PC-9 (cell line): ENCODE measurements at regions not wholly inside any gene's neighbourhood (a gene's known extent, or its start where the extent isn't known, plus 50 kb on each side); places are given as distances from the start of the nearest gene placed in this dataset.

Experiments used
- BruUV-seq: library from RNA; stranded (reverse); fragments of 400-500 nt; replicated peaks from 2 replicates; lab custom pipeline; 2021; lab: Mats Ljungman, UMichigan
- CTCF ChIA-PET: fragments of 300-600 bp; sonication (Branson Sonifier 250); formaldehyde crosslinking; loops from one replicate; lab custom pipeline; 2022; ENCODE audit warnings: antibody characterized with exemption; lab: Charles Lee
- POLR2A ChIA-PET: fragments of 300-600 bp; sonication (Branson Sonifier 250); formaldehyde crosslinking; loops from one replicate; lab custom pipeline; 2022; ENCODE audit warnings: antibody characterized with exemption; ENCODE audit not compliant: unreplicated experiment; lab: Charles Lee
- DNase-seq, 2 experiments: peaks; one replicate each; pipeline versions ENCODE4 v3.0.0 to v3.0.0-alpha.2; 2015 to 2022; ENCODE audit warnings: mixed read lengths in 1 of 2
- H2AFZ ChIP-seq: fragments of 200-600 bp; sonication (generic); 2 replicates; pipeline ENCODE4 v1.8.1; 2017; ENCODE audit warnings: antibody characterized with exemption
- H3F3A ChIP-seq: fragments of 200-600 bp; sonication (generic); 2 replicates; pipeline ENCODE4 v1.8.1; 2017; ENCODE audit warnings: antibody characterized with exemption, mild to moderate bottlenecking, low read depth; ENCODE audit not compliant: insufficient read depth
- H3K27ac ChIP-seq: fragments of 200-600 bp; sonication (generic); 2 replicates; pipeline ENCODE4 v1.6.1; 2016; ENCODE audit warnings: mixed run types
- H3K27me3 ChIP-seq: fragments of 200-600 bp; sonication (generic); 2 replicates; pipeline ENCODE4 v1.6.1; 2016; ENCODE audit warnings: low read depth, mixed run types; ENCODE audit not compliant: insufficient read depth
- H3K36me3 ChIP-seq: fragments of 200-600 bp; sonication (generic); 2 replicates; pipeline ENCODE4 v1.6.1; 2016; ENCODE audit warnings: low read depth, mixed run types
- H3K4me1 ChIP-seq: fragments of 200-600 bp; sonication (generic); replicated peaks from 2 replicates; pipeline ENCODE4 v1.6.1; 2016; ENCODE audit warnings: mixed run types; ENCODE audit not compliant: insufficient read depth
- H3K4me2 ChIP-seq: fragments of 200-600 bp; sonication (generic); 2 replicates; pipeline ENCODE4 v1.6.1; 2017; ENCODE audit warnings: mixed run types
- H3K4me3 ChIP-seq: fragments of 200-600 bp; sonication (generic); 2 replicates; pipeline ENCODE4 v1.6.1; 2016; ENCODE audit warnings: mixed run types
- H3K79me2 ChIP-seq: fragments of 200-600 bp; sonication (generic); 2 replicates; pipeline ENCODE4 v1.6.1; 2017; ENCODE audit warnings: low read depth, mixed run types
- H3K9me2 ChIP-seq: fragments of 200-600 bp; sonication (generic); 2 replicates; pipeline ENCODE4 v1.8.1; 2017; ENCODE audit warnings: mild to moderate bottlenecking; ENCODE audit not compliant: insufficient read depth
- H3K9me3 ChIP-seq: fragments of 200-600 bp; sonication (generic); 2 replicates; pipeline ENCODE4 v1.8.1; 2016; ENCODE audit warnings: low read depth; ENCODE audit not compliant: insufficient read depth
- H4K20me1 ChIP-seq: fragments of 200-600 bp; sonication (generic); 2 replicates; pipeline ENCODE4 v1.8.1; 2017; ENCODE audit not compliant: insufficient read depth
- CTCF ChIP-seq: fragments of 200-600 bp; sonication (generic); conservative IDR thresholded peaks from 2 replicates; pipeline ENCODE4 v1.6.1; 2017; ENCODE audit warnings: mixed run types, antibody characterized with exemption, mild to moderate bottlenecking, moderate library complexity
- EZH2 ChIP-seq: fragments of 200-600 bp; sonication (generic); IDR thresholded peaks from 2 replicates; pipeline ENCODE4 v1.8.0; 2017; ENCODE audit warnings: antibody characterized with exemption, low read depth
- intact Hi-C: fragments of 100-400 bp; cut with micrococcal nuclease; formaldehyde crosslinking; loops from one replicate; pipeline ENCODE4 v1.10.0; 2022; ENCODE audit not compliant: unreplicated experiment

- H3F3A ChIP-seq = no peaks in the 10 kb centered on the region
- POLR2A ChIA-PET = no interaction called here
- CTCF ChIA-PET = no interaction called here
- no peaks in the 10 kb centered on the region for H3K9me2 ChIP-seq
- H2AFZ ChIP-seq = no peak overlapping the region
- BruUV-seq = no TSS peak
- no peak for DNase-seq
- intact Hi-C loops = no loop called here
- H3K27ac ChIP-seq = no peak overlapping the region
- H3K36me3 ChIP-seq = no peaks in the 10 kb centered on the region
- H3K9me3 ChIP-seq = no peaks in the 10 kb centered on the region
- peaks cover 3% of the 10 kb centered on the region; the same call in 1 of the 2 replicates for H4K20me1 ChIP-seq
- no peak overlapping the region for H3K4me3 ChIP-seq
- H3K79me2 ChIP-seq = no peaks in the 10 kb centered on the region
- TF ChIP-seq CTCF (no peak), EZH2 (no peak)
- H3K4me1 ChIP-seq = no peaks in the 10 kb centered on the region
- H3K27me3 ChIP-seq = peaks cover 46% of the 10 kb centered on the region
- no peak overlapping the region for H3K4me2 ChIP-seq
Measured at GRCh38 chr16:48897698-48898205, 287.8 kb upstream of the N4BP1 start.

DNA sequence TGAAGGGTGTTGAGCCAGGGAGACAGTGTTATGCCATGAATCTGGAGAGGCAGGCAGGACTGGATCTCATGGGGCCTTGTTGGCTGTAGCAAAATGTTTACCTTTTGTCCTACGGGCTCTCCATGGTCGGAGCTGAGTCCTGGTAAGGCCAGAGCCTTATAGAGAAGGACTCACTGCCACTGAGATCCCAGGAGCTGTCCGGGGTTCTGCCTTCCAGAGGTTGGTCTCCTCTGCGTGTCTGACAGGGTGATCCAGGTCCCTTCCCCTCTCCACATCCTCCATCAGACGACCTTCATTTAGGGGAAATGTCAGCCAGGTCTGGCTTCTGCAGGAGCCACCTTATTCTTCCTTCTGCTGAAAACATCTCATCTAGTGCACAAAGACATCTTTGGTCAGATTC lies 285.2 kb upstream of the N4BP1 start:
- H3K27me3 ChIP-seq = peaks cover 22% of the 10 kb centered on the region
- H4K20me1 ChIP-seq = no peaks in the 10 kb centered on the region; the same call in 1 of the 2 replicates
- H3F3A ChIP-seq = no peaks in the 10 kb centered on the region
- no TSS peak for BruUV-seq
- intact Hi-C loops = no loop called here
- H3K4me3 ChIP-seq = no peak overlapping the region
- H3K27ac ChIP-seq = no peak overlapping the region
- H3K79me2 ChIP-seq = no peaks in the 10 kb centered on the region
- H3K9me3 ChIP-seq = no peaks in the 10 kb centered on the region
- H3K9me2 ChIP-seq = no peaks in the 10 kb centered on the region
- POLR2A ChIA-PET = no interaction called here
- CTCF ChIA-PET = no interaction called here
- TF ChIP-seq EZH2 = no peak
- TF ChIP-seq CTCF = no peak
- H3K4me1 ChIP-seq = no peaks in the 10 kb centered on the region
- DNase-seq = no peak
- H3K36me3 ChIP-seq = no peaks in the 10 kb centered on the region
- no peak overlapping the region for H3K4me2 ChIP-seq
- H2AFZ ChIP-seq = no peak overlapping the region

DNA sequence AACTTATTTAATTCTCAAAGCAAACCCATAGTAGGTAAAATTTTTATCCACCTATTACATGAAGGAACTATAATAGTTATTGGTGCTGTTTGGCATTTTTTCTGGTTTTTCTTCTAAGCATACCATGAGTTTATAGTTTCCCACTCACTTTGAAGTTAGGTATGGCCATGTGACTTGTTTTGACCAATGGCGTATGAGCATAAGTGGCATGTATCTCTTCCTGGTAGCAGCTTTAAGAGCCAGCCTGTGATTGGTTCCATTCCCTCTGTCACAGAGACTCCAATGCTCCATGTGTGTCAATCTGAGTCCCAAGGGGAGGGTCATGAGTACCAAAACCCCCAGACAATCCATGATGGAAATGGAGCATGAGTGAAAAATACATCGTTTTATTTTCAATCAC lies 282.9 kb upstream of the N4BP1 start:
- Histone ChIP-seq H3K4me3 (no peak overlapping the region), H3K27me3 (peaks cover 6% of the 10 kb centered on the region; the same call in 1 of the 2 replicates), H3K79me2 (no peaks in the 10 kb centered on the region), H3K27ac (no peak overlapping the region), H4K20me1 (no peaks in the 10 kb centered on the region), H3K4me2 (no peak overlapping the region), H2AFZ (no peak overlapping the region), H3K9me3 (no peaks in the 10 kb centered on the region), H3F3A (no peaks in the 10 kb centered on the region), H3K9me2 (no peaks in the 10 kb centered on the region), H3K36me3 (no peaks in the 10 kb centered on the region), H3K4me1 (no peaks in the 10 kb centered on the region)
- DNase-seq = no peak
- ChIA-PET POLR2A (no interaction called here), CTCF (no interaction called here)
- BruUV-seq = no TSS peak
- TF ChIP-seq CTCF (no peak), EZH2 (no peak)
- intact Hi-C loops = no loop called here
